K562 (cell line): ENCODE measurements at regions not wholly inside any gene's neighbourhood (a gene's known extent, or its start where the extent isn't known, plus 50 kb on each side); places are given as distances from the start of the nearest gene placed in this dataset.
"Not testable (repeated sequence)": the region's sequence is repeated elsewhere in the genome, so short reads cannot be mapped to it uniquely, and the experiment has no call there.

ENCODE experiments used
- ATAC-seq: fragments of 200-7000 bp; cut with Tn5 transposase; 3 replicates; pipeline ENCODE4 v1.9.1; 2020; ENCODE audit warnings: moderate library complexity
- BruUV-seq: library from RNA; stranded (reverse); fragments of 400-500 nt; replicated peaks from 2 replicates; lab custom pipeline; 2021; lab: Mats Ljungman, UMichigan
- CTCF ChIA-PET: fragments of 300-600 bp; formaldehyde crosslinking; extraction: SDS; loops from one replicate; lab custom pipeline; 2021; ENCODE audit warnings: low intra/inter-chr PET ratio; lab: Yijun Ruan, JAX
- POLR2A ChIA-PET: fragments of 300-600, 350-650 bp; sonication (Branson Sonifier 250); formaldehyde crosslinking; extraction: SDS; loops from one replicate; lab custom pipeline; 2021; ENCODE audit warnings: antibody characterized with exemption, inconsistent platforms; lab: Yijun Ruan, JAX
- DNase-seq, 4 experiments: peaks; one replicate each; pipeline versions ENCODE4 v3.0.0 to v3.0.0-alpha.2; 2011 to 2018; ENCODE audit warnings: low spot score in 3 of 4, mixed read lengths in 3 of 4; ENCODE audit errors: extremely low read depth in 1 of 4
- FAIRE-seq: peaks from 2 replicates; lab custom pipeline; 2011; peaks lifted over from hg19 to GRCh38; lab: Jason Lieb, UNC
- H2AFZ ChIP-seq: 2 replicates; pipeline ENCODE4 v1.6.0; 2011; ENCODE audit warnings: low read depth, low read length, control low read depth, inconsistent platforms
- H3K27ac ChIP-seq: fragments of 200-600 bp; 3 replicates; pipeline ENCODE4 v1.8.0; 2011; ENCODE audit warnings: low read depth, mild to moderate bottlenecking, control low read depth, inconsistent platforms, low read length, moderate library complexity, mixed read lengths; ENCODE audit errors: extremely low read depth
- H3K27me3 ChIP-seq, 2 experiments: fragments of 300-600 bp in 1 of 2; 2 replicates in 1 of 2; 3 replicates in 1 of 2; pipeline versions ENCODE4 v1.6.0 to v1.8.0; 2011; ENCODE audit warnings: inconsistent platforms in 2 of 2, low read length in 2 of 2, mild to moderate bottlenecking in 1 of 2, mixed read lengths in 1 of 2, moderate library complexity in 1 of 2; ENCODE audit not compliant: control insufficient read depth in 2 of 2, insufficient read depth in 2 of 2
- H3K36me3 ChIP-seq: fragments of 300-600 bp; 3 replicates; pipeline ENCODE4 v1.8.0; 2011; ENCODE audit warnings: mild to moderate bottlenecking, low read length, inconsistent platforms; ENCODE audit not compliant: control insufficient read depth, insufficient read depth
- H3K4me1 ChIP-seq, 2 experiments: fragments of 200-600 bp in 1 of 2; replicated peaks in 1 of 2; 2 replicates in 1 of 2; 3 replicates in 1 of 2; pipeline versions ENCODE4 v1.5.1 to v1.8.0; 2011; ENCODE audit warnings: inconsistent platforms in 2 of 2, low read length in 2 of 2, mild to moderate bottlenecking in 1 of 2, mixed read lengths in 1 of 2, moderate library complexity in 1 of 2; ENCODE audit not compliant: control insufficient read depth in 2 of 2, insufficient read depth in 2 of 2
- H3K4me2 ChIP-seq: 2 replicates; pipeline ENCODE4 v1.6.1; 2011; ENCODE audit warnings: low read length, control low read depth, inconsistent platforms, mixed read lengths; ENCODE audit not compliant: insufficient read depth
- H3K4me3 ChIP-seq: fragments of 200-600 bp; sonication (generic), shearing (Covaris generic); 2 replicates; pipeline ENCODE4 v1.5.1; 2016; ENCODE audit warnings: control low read depth, inconsistent platforms
- H3K79me2 ChIP-seq: fragments of 200-600 bp; 3 replicates; pipeline ENCODE4 v1.8.0; 2011; ENCODE audit warnings: low read length, inconsistent platforms; ENCODE audit not compliant: control insufficient read depth, insufficient read depth
- H3K9ac ChIP-seq, 2 experiments: 2 replicates each; pipeline versions ENCODE4 v1.6.0 to v1.6.1; 2011; ENCODE audit warnings: low read depth in 2 of 2, low read length in 2 of 2, control low read depth in 1 of 2, inconsistent platforms in 1 of 2, mild to moderate bottlenecking in 1 of 2, mixed read lengths in 1 of 2; ENCODE audit not compliant: insufficient read depth in 1 of 2
- H3K9me1 ChIP-seq: one replicate; pipeline ENCODE4 v1.6.0; 2011; ENCODE audit warnings: inconsistent platforms, mild to moderate bottlenecking, low read length, moderate library complexity; ENCODE audit not compliant: control insufficient read depth, insufficient read depth
- H3K9me3 ChIP-seq: replicated peaks from 2 replicates; pipeline ENCODE4 v1.5.1; 2011; ENCODE audit warnings: low read depth, low read length, inconsistent platforms; ENCODE audit not compliant: control insufficient read depth, insufficient read depth
- H4K20me1 ChIP-seq: replicated peaks from 2 replicates; pipeline ENCODE4 v1.6.1; 2011; ENCODE audit warnings: low read length, inconsistent platforms, mixed read lengths; ENCODE audit not compliant: control insufficient read depth, insufficient read depth
- WGBS: fragments of 100-300 bp; shearing (Covaris generic); methylation state at CpG from one replicate; pipeline ENCODE4 v1.1.6; 2016; ENCODE audit warnings: low coverage, mixed read lengths; ENCODE audit not compliant: insufficient coverage; ENCODE audit errors: missing lambda C conversion rate; 5-methylcytosine and 5-hydroxymethylcytosine counted together
- in situ Hi-C: fragments of 300-500 bp; cut with MboI; formaldehyde crosslinking; loops from 4 replicates; pipeline ENCODE4 v1.15.0; 2018; ENCODE audit warnings: inconsistent platforms, mixed read lengths
- intact Hi-C: fragments of 100-400 bp; cut with micrococcal nuclease; formaldehyde crosslinking; loops from 2 replicates; pipeline ENCODE4 v1.14.2; 2022

DNA sequence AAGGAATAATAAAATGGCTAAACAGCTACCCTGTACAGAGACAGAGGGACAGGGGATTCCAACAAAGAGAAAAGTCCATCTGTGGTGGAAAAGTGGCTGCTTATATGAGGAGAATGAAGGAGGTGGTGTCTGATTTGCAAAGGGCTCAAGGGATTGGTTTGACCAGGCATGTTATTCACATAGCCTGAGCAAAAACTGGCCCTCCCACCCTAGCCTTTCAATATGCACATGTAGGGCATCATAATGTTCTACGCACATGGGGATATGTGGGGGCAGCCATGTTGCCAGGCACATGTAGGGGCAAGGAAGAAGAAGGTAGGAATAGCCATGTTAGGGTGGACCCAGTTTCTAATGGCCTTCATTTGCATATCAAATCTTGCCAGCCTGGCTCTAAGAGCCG, 1527.1 kb downstream of the RPIA start:
- H3K4me2 ChIP-seq, H4K20me1 ChIP-seq, H3K27ac ChIP-seq, H3K4me3 ChIP-seq, intact Hi-C loops, BruUV-seq, H3K9me1 ChIP-seq, H3K27me3 ChIP-seq, CTCF ChIA-PET, DNase-seq, H3K9ac ChIP-seq, POLR2A ChIA-PET, ATAC-seq, H2AFZ ChIP-seq, H3K9me3 ChIP-seq, H3K4me1 ChIP-seq, H3K36me3 ChIP-seq, H3K79me2 ChIP-seq, FAIRE-seq: not testable (repeated sequence)
- in situ Hi-C loops, result loop anchor here (25.0 kb wide), 1 partner anchor 156 kb away; no protein-coding TSS in a partner anchor
- WGBS, result 0% methylated on average over 1 of the region's 2 CpGs

DNA sequence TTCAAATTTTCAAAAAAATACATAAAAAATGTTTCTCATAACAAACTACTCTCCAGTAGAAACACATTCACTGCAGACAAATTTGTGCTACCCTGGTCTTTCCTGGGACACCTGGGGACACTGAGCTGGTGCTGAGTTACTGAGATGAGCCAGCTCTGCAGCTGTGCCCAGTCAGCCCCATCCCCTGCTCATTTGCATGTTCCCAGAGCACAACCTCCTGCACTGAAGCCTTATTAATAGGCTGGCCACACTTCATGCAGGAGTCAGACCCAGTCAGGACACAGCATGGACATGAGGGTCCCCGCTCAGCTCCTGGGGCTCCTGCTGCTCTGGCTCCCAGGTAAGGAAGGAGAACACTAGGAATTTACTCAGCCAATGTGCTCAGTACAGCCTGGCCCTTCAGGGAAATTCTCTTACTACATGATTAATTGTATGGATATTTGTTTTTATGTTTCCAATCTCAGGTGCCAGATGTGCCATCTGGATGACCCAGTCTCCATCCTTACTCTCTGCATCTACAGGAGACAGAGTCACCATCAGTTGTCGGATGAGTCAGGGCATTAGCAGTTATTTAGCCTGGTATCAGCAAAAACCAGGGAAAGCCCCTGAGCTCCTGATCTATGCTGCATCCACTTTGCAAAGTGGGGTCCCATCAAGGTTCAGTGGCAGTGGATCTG, 1529.3 kb downstream of the RPIA start:
- H3K9me3 ChIP-seq, H3K79me2 ChIP-seq, CTCF ChIA-PET, H3K27ac ChIP-seq, H3K4me2 ChIP-seq, H4K20me1 ChIP-seq, H2AFZ ChIP-seq, H3K9me1 ChIP-seq, H3K4me3 ChIP-seq, POLR2A ChIA-PET, H3K9ac ChIP-seq, H3K36me3 ChIP-seq, intact Hi-C loops, H3K27me3 ChIP-seq, FAIRE-seq, BruUV-seq, ATAC-seq, DNase-seq, H3K4me1 ChIP-seq: not testable (repeated sequence)
- WGBS, result 0% methylated on average over 2 of the region's 2 CpGs
- in situ Hi-C loops, result loop anchor here (25.0 kb wide), 1 partner anchor 158 kb away; no protein-coding TSS in a partner anchor
